IMR-90 (cell line): ENCODE measurements at regions not wholly inside any gene's neighbourhood (a gene's known extent, or its start where the extent isn't known, plus 50 kb on each side); places are given as distances from the start of the nearest gene placed in this dataset.

ENCODE experiments used
- CEBPB ChIP-seq: IDR thresholded peaks from 2 replicates; pipeline ENCODE4 v1.6.1; 2012; ENCODE audit warnings: low read depth, low read length, improper control_type of control experiment
- MAFK ChIP-seq: IDR thresholded peaks from 2 replicates; pipeline ENCODE4 v1.6.1; 2012; ENCODE audit warnings: low read depth, low read length, improper control_type of control experiment
- POLR2A ChIP-seq: IDR thresholded peaks from 2 replicates; pipeline ENCODE4 v1.6.1; 2012; ENCODE audit warnings: mild to moderate bottlenecking, low read depth, low read length
- RAD21 ChIP-seq: IDR thresholded peaks from 2 replicates; pipeline ENCODE4 v1.6.1; 2012; ENCODE audit warnings: low read length, improper control_type of control experiment
- RCOR1 ChIP-seq: IDR thresholded peaks from 2 replicates; pipeline ENCODE4 v1.6.1; 2012; ENCODE audit warnings: mild to moderate bottlenecking, low read length, improper control_type of control experiment; ENCODE audit not compliant: insufficient replicate concordance
- TF ChIP-seq, protein P1 (sequence below): fragments of 150-350 bp; IDR thresholded peaks from 2 replicates; pipeline ENCODE4 v1.6.1; 2017; ENCODE audit warnings: mild to moderate bottlenecking, antibody characterized with exemption, low read length, low read depth
- TF ChIP-seq, protein P2 (sequence below): fragments of 150-350 bp; IDR thresholded peaks from 2 replicates; pipeline ENCODE4 v1.6.1; 2016; ENCODE audit warnings: low read depth, mild to moderate bottlenecking, low read length, moderate library complexity, borderline replicate concordance
- TF ChIP-seq, protein P3 (sequence below): conservative IDR thresholded peaks from 2 replicates; pipeline ENCODE4 v1.5.1; 2012; ENCODE audit warnings: mild to moderate bottlenecking, low read depth, low read length, improper control_type of control experiment

DNA sequence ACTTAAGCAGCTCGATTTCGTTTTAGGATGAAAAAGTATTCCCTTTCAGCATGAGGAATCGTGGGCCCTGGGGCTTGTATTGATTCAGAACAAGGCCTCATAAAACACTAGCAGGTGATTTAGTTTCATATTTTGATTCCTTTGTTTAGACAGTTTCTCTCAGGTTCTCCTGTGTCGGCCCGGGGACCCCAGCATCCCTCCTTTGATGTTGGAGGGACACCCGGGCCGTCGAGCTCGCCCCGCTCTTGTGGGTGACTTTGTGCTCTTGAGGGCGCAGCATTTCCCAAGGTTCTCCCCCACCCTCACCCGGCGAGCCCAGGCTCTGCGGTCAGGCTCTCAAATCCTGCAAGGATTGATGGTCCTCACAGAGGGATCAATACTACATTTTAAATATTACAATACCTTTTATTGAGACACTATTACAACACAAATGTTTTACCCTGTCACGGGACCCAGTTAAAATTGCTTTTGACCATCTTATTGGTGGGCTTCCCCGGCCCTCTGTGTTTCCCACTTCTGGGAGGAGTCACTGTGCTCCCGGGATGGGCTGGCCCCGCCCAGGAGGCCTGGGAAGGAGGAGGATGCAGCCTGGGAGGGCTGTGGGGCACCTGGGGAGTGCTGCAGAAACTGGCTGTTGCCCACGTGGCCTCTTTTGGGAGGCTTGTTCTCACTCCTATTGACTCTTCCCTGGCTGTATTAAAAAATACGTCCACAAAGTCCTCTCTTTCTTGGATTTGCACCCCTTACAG, 222.6 kb downstream of the INSIG2 start:
- TF ChIP-seq POLR2A (no peak), MAFK (no peak), CEBPB (no peak), RAD21 (no peak), RCOR1 (no peak)
- TF ChIP-seq, protein P1, sequence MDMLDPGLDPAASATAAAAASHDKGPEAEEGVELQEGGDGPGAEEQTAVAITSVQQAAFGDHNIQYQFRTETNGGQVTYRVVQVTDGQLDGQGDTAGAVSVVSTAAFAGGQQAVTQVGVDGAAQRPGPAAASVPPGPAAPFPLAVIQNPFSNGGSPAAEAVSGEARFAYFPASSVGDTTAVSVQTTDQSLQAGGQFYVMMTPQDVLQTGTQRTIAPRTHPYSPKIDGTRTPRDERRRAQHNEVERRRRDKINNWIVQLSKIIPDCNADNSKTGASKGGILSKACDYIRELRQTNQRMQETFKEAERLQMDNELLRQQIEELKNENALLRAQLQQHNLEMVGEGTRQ = no peak
- TF ChIP-seq, protein P2, sequence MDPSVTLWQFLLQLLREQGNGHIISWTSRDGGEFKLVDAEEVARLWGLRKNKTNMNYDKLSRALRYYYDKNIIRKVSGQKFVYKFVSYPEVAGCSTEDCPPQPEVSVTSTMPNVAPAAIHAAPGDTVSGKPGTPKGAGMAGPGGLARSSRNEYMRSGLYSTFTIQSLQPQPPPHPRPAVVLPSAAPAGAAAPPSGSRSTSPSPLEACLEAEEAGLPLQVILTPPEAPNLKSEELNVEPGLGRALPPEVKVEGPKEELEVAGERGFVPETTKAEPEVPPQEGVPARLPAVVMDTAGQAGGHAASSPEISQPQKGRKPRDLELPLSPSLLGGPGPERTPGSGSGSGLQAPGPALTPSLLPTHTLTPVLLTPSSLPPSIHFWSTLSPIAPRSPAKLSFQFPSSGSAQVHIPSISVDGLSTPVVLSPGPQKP = no peak
- TF ChIP-seq, protein P3, sequence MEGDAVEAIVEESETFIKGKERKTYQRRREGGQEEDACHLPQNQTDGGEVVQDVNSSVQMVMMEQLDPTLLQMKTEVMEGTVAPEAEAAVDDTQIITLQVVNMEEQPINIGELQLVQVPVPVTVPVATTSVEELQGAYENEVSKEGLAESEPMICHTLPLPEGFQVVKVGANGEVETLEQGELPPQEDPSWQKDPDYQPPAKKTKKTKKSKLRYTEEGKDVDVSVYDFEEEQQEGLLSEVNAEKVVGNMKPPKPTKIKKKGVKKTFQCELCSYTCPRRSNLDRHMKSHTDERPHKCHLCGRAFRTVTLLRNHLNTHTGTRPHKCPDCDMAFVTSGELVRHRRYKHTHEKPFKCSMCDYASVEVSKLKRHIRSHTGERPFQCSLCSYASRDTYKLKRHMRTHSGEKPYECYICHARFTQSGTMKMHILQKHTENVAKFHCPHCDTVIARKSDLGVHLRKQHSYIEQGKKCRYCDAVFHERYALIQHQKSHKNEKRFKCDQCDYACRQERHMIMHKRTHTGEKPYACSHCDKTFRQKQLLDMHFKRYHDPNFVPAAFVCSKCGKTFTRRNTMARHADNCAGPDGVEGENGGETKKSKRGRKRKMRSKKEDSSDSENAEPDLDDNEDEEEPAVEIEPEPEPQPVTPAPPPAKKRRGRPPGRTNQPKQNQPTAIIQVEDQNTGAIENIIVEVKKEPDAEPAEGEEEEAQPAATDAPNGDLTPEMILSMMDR = no peak
